CD4-positive, CD25-positive, alpha-beta regulatory T cell (primary cell): ENCODE measurements at regions not wholly inside any gene's neighbourhood (a gene's known extent, or its start where the extent isn't known, plus 50 kb on each side); places are given as distances from the start of the nearest gene placed in this dataset.

Experiments used
- ATAC-seq, 2 donors: fragments of 150-1000 bp; cut with Tn5 transposase; one replicate each; pipeline ENCODE4 v1.10.0; 2021; ENCODE audit warnings: low read depth in 2 of 2, moderate number of reproducible peaks in 2 of 2, moderate library complexity in 1 of 2
- DNase-seq, 3 donors: peaks; one replicate each; pipeline versions ENCODE4 v3.0.0 to v3.0.0-alpha.2; 2012 to 2022; ENCODE audit warnings: mixed read lengths in 1 of 3
- H3K27ac ChIP-seq: one replicate; pipeline ENCODE4 v1.7.0; 2013; ENCODE audit warnings: mild to moderate bottlenecking, low read length; ENCODE audit not compliant: insufficient read depth, poor library complexity, severe bottlenecking
- H3K27me3 ChIP-seq: one replicate; pipeline ENCODE4 v1.7.0; 2013; ENCODE audit warnings: low read length; ENCODE audit not compliant: control insufficient read depth, insufficient read depth
- H3K36me3 ChIP-seq: one replicate; pipeline ENCODE4 v1.7.0; 2013; ENCODE audit warnings: mild to moderate bottlenecking, low read length, moderate library complexity; ENCODE audit not compliant: control insufficient read depth, insufficient read depth
- H3K4me1 ChIP-seq: 2 replicates; pipeline ENCODE4 v1.7.0; 2013; ENCODE audit warnings: mild to moderate bottlenecking, low read length; ENCODE audit not compliant: insufficient read depth, control insufficient read depth, poor library complexity, severe bottlenecking
- H3K4me3 ChIP-seq: one replicate; pipeline ENCODE4 v1.7.0; 2013; ENCODE audit warnings: low read depth, mild to moderate bottlenecking, low read length, moderate library complexity
- H3K9me3 ChIP-seq, 2 experiments: 1 replicate in 1 of 2; 2 replicates in 1 of 2; pipeline ENCODE4 v1.7.0; 2013; ENCODE audit warnings: low read length in 2 of 2, mild to moderate bottlenecking in 1 of 2, moderate library complexity in 1 of 2; ENCODE audit not compliant: control insufficient read depth in 2 of 2
- H3K27ac Mint-ChIP-seq, 3 donors: one replicate each; pipeline ENCODE4 v1.8.0; 2020 to 2022; ENCODE audit warnings: mild to moderate bottlenecking in 3 of 3, mixed read lengths in 3 of 3, moderate library complexity in 2 of 3
- H3K27me3 Mint-ChIP-seq: one replicate; pipeline ENCODE4 v1.8.0; 2022; ENCODE audit warnings: mild to moderate bottlenecking, mixed read lengths
- H3K36me3 Mint-ChIP-seq: one replicate; pipeline ENCODE4 v1.8.0; 2020; ENCODE audit warnings: mixed read lengths
- H3K4me1 Mint-ChIP-seq, 4 donors: one replicate each; pipeline ENCODE4 v1.8.0; 2020 to 2022; ENCODE audit warnings: mixed read lengths in 4 of 4, mild to moderate bottlenecking in 1 of 4
- H3K4me3 Mint-ChIP-seq, 4 donors: one replicate each; pipeline ENCODE4 v1.8.0; 2020 to 2022; ENCODE audit warnings: mild to moderate bottlenecking in 4 of 4, mixed read lengths in 4 of 4, moderate library complexity in 3 of 4
- H3K9me3 Mint-ChIP-seq, 7 donors: one replicate each; pipeline ENCODE4 v1.8.0; 2020 to 2022; ENCODE audit warnings: mixed read lengths in 7 of 7, mild to moderate bottlenecking in 3 of 7, moderate library complexity in 2 of 7

GRCh38 chr1:228825840-228826484, 90.7 kb downstream of the RHOU start:
- H3K9me3 Mint-ChIP-seq: peaks cover 0 to 3% (median 0%) of the 10 kb centered on the region in 7 donors
- no peaks in the 10 kb centered on the region for H3K9me3 ChIP-seq
- peak overlapping the region in 2 of 4 donors; percentile 0 to 52 for H3K4me3 Mint-ChIP-seq
- H3K27ac ChIP-seq: no peak overlapping the region
- ATAC-seq (no peak), DNase-seq (peak in 1 of 3 donors; percentile 58)
- H3K27ac Mint-ChIP-seq: peak overlapping the region in 2 of 3 donors; percentile 20 to 70
- H3K4me3 ChIP-seq: peak overlapping the region; percentile 31
- peaks cover 2% of the 10 kb centered on the region for H3K27me3 ChIP-seq
- H3K27me3 Mint-ChIP-seq: peaks cover 22% of the 10 kb centered on the region
- H3K4me1 ChIP-seq: peaks cover 12% of the 10 kb centered on the region
- no peaks in the 10 kb centered on the region for H3K36me3 Mint-ChIP-seq
- H3K4me1 Mint-ChIP-seq: peaks cover 6 to 12% (median 9%) of the 10 kb centered on the region in 4 donors
- no peaks in the 10 kb centered on the region for H3K36me3 ChIP-seq

GRCh38 chr1:228827019-228827418, 91.7 kb downstream of the RHOU start:
- no peak for ATAC-seq

GRCh38 chr1:228828151-228828550, 92.9 kb downstream of the RHOU start:
- Mint-ChIP-seq H3K4me3 (no peak overlapping the region), H3K27me3 (peaks cover 12% of the 10 kb centered on the region), H3K27ac (no peak overlapping the region), H3K9me3 (peaks cover 0 to 3% (median 0%) of the 10 kb centered on the region in 7 donors), H3K4me1 (peaks cover 8 to 15% (median 9%) of the 10 kb centered on the region in 4 donors), H3K36me3 (no peaks in the 10 kb centered on the region)
- DNase-seq: no peak
- peaks cover under 1% of the 10 kb centered on the region for H3K27me3 ChIP-seq
- H3K4me1 ChIP-seq: peaks cover 15% of the 10 kb centered on the region
- no peak for ATAC-seq
- no peak overlapping the region for H3K27ac ChIP-seq
- H3K36me3 ChIP-seq: no peaks in the 10 kb centered on the region
- no peaks in the 10 kb centered on the region for H3K9me3 ChIP-seq
- no peak overlapping the region for H3K4me3 ChIP-seq

More at GRCh38 chr1:228827019-228827418, 91.7 kb downstream of the RHOU start:
- no peak overlapping the region for H3K4me3 ChIP-seq
- Mint-ChIP-seq H3K27me3 (peaks cover 18% of the 10 kb centered on the region), H3K4me3 (no peak overlapping the region), H3K27ac (no peak overlapping the region), H3K4me1 (peaks cover 8 to 15% (median 9%) of the 10 kb centered on the region in 4 donors), H3K36me3 (no peaks in the 10 kb centered on the region), H3K9me3 (peaks cover 0 to 3% (median 0%) of the 10 kb centered on the region in 7 donors)
- no peaks in the 10 kb centered on the region for H3K36me3 ChIP-seq
- no peak overlapping the region for H3K27ac ChIP-seq
- H3K27me3 ChIP-seq: peaks cover 2% of the 10 kb centered on the region
- H3K9me3 ChIP-seq: no peaks in the 10 kb centered on the region
- DNase-seq: peak in 1 of 3 donors; percentile 32
- peaks cover 15% of the 10 kb centered on the region for H3K4me1 ChIP-seq

GRCh38 chr1:228830185-228830953, 95.1 kb downstream of the RHOU start:
- H3K4me3 Mint-ChIP-seq: no peak overlapping the region

GRCh38 chr1:228830954-228831481, 95.7 kb downstream of the RHOU start:
- ATAC-seq (no peak), DNase-seq (peak in 1 of 3 donors; percentile 68)
- Histone ChIP-seq H3K36me3 (no peaks in the 10 kb centered on the region), H3K4me1 (peaks cover 12% of the 10 kb centered on the region), H3K27ac (no peak overlapping the region), H3K4me3 (no peak overlapping the region), H3K9me3 (no peaks in the 10 kb centered on the region), H3K27me3 (no peaks in the 10 kb centered on the region)
- H3K4me3 Mint-ChIP-seq: no peak overlapping the region
- H3K9me3 Mint-ChIP-seq: peaks cover 0 to 4% (median 0%) of the 10 kb centered on the region in 7 donors
- H3K27ac Mint-ChIP-seq: no peak overlapping the region
- H3K4me1 Mint-ChIP-seq: peaks cover 6 to 11% (median 7%) of the 10 kb centered on the region in 4 donors
- H3K27me3 Mint-ChIP-seq: peaks cover 16% of the 10 kb centered on the region
- H3K36me3 Mint-ChIP-seq: no peaks in the 10 kb centered on the region

More at GRCh38 chr1:228830185-228830953, 95.1 kb downstream of the RHOU start:
- H3K36me3 ChIP-seq: no peaks in the 10 kb centered on the region
- peaks cover 8 to 15% (median 9%) of the 10 kb centered on the region in 4 donors for H3K4me1 Mint-ChIP-seq
- peaks cover 0 to 4% (median 0%) of the 10 kb centered on the region in 7 donors for H3K9me3 Mint-ChIP-seq
- H3K4me1 ChIP-seq: peaks cover 15% of the 10 kb centered on the region
- peak overlapping the region in 1 of 3 donors; percentile 38 for H3K27ac Mint-ChIP-seq
- no peaks in the 10 kb centered on the region for H3K27me3 ChIP-seq
- ATAC-seq (no peak), DNase-seq (no peak)
- H3K9me3 ChIP-seq: no peaks in the 10 kb centered on the region
- H3K4me3 ChIP-seq: no peak overlapping the region
- H3K36me3 Mint-ChIP-seq: no peaks in the 10 kb centered on the region
- H3K27ac ChIP-seq: no peak overlapping the region
- H3K27me3 Mint-ChIP-seq: peaks cover 10% of the 10 kb centered on the region

GRCh38 chr1:228833911-228834688, 98.8 kb downstream of the RHOU start:
- H3K9me3 Mint-ChIP-seq: peaks cover 0 to 3% (median 0%) of the 10 kb centered on the region in 7 donors
- no peak for ATAC-seq
- H3K27ac ChIP-seq: no peak overlapping the region
- H3K4me1 Mint-ChIP-seq: peaks cover 0 to 4% (median under 1%) of the 10 kb centered on the region in 4 donors
- no peak overlapping the region for H3K4me3 ChIP-seq
- H3K36me3 Mint-ChIP-seq: no peaks in the 10 kb centered on the region
- H3K27ac Mint-ChIP-seq: no peak overlapping the region
- no peak overlapping the region for H3K4me3 Mint-ChIP-seq
- H3K9me3 ChIP-seq: no peaks in the 10 kb centered on the region
- no peak for DNase-seq
- peaks cover 2% of the 10 kb centered on the region for H3K27me3 ChIP-seq
- H3K4me1 ChIP-seq: peaks cover 3% of the 10 kb centered on the region
- peaks cover 12% of the 10 kb centered on the region for H3K27me3 Mint-ChIP-seq
- H3K36me3 ChIP-seq: no peaks in the 10 kb centered on the region

GRCh38 chr1:228835456-228835855, 100.2 kb downstream of the RHOU start:
- H3K4me3 ChIP-seq: no peak overlapping the region
- ATAC-seq: no peak
- H3K4me1 Mint-ChIP-seq: peaks cover 0 to 4% (median under 1%) of the 10 kb centered on the region in 4 donors
- no peaks in the 10 kb centered on the region for H3K36me3 Mint-ChIP-seq
- H3K27me3 Mint-ChIP-seq: peaks cover 12% of the 10 kb centered on the region
- no peak overlapping the region for H3K27ac Mint-ChIP-seq
- DNase-seq: no peak
- H3K9me3 ChIP-seq: no peaks in the 10 kb centered on the region
- peaks cover 3% of the 10 kb centered on the region for H3K4me1 ChIP-seq
- no peak overlapping the region for H3K27ac ChIP-seq
- H3K4me3 Mint-ChIP-seq: no peak overlapping the region
- H3K27me3 ChIP-seq: peaks cover 2% of the 10 kb centered on the region
- H3K36me3 ChIP-seq: no peaks in the 10 kb centered on the region
- peaks cover 0 to 5% (median 0%) of the 10 kb centered on the region in 7 donors for H3K9me3 Mint-ChIP-seq
